ENCODE measurements at regions not wholly inside any gene's neighbourhood (a gene's known extent, or its start where the extent isn't known, plus 50 kb on each side); places are given as distances from the start of the nearest gene placed in this dataset.

DNA sequence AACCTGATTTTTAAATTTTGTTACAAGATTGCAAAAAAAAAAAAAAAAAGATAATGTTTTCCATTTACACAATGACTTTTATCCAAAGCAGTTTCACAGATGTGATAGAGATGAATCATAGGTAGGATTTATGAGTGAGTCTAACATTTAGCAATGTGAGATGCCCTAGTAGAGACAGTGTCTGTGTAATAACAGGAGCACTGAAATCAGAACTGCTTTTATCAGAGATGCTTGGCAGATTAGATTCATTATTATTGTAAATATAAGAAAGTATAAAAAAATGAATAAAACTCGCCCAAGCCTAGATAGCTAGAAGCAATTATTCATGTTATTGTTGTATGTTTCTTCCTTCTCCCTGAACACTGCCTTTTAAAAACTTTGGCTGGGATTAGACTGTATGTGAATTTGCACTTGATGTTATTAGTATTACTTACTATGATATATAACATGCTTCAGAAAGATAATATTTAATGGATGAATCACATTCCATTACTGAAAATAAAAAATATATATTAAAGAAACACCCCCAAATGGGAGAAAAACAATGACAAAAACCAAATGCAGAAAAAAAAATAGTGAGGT lies 567.3 kb upstream of the KLF4 start:
- peak in 1 of 4 donors; percentile 32 for TF ChIP-seq EP300 (IDR thresholded peaks at IDR 0.05)
- TF ChIP-seq, protein P1, sequence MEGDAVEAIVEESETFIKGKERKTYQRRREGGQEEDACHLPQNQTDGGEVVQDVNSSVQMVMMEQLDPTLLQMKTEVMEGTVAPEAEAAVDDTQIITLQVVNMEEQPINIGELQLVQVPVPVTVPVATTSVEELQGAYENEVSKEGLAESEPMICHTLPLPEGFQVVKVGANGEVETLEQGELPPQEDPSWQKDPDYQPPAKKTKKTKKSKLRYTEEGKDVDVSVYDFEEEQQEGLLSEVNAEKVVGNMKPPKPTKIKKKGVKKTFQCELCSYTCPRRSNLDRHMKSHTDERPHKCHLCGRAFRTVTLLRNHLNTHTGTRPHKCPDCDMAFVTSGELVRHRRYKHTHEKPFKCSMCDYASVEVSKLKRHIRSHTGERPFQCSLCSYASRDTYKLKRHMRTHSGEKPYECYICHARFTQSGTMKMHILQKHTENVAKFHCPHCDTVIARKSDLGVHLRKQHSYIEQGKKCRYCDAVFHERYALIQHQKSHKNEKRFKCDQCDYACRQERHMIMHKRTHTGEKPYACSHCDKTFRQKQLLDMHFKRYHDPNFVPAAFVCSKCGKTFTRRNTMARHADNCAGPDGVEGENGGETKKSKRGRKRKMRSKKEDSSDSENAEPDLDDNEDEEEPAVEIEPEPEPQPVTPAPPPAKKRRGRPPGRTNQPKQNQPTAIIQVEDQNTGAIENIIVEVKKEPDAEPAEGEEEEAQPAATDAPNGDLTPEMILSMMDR (IDR thresholded peaks at IDR 0.05) = no peak
